ENCODE measurements at regions not wholly inside any gene's neighbourhood (a gene's known extent, or its start where the extent isn't known, plus 50 kb on each side); places are given as distances from the start of the nearest gene placed in this dataset.

- TF ChIP-seq, protein P1, sequence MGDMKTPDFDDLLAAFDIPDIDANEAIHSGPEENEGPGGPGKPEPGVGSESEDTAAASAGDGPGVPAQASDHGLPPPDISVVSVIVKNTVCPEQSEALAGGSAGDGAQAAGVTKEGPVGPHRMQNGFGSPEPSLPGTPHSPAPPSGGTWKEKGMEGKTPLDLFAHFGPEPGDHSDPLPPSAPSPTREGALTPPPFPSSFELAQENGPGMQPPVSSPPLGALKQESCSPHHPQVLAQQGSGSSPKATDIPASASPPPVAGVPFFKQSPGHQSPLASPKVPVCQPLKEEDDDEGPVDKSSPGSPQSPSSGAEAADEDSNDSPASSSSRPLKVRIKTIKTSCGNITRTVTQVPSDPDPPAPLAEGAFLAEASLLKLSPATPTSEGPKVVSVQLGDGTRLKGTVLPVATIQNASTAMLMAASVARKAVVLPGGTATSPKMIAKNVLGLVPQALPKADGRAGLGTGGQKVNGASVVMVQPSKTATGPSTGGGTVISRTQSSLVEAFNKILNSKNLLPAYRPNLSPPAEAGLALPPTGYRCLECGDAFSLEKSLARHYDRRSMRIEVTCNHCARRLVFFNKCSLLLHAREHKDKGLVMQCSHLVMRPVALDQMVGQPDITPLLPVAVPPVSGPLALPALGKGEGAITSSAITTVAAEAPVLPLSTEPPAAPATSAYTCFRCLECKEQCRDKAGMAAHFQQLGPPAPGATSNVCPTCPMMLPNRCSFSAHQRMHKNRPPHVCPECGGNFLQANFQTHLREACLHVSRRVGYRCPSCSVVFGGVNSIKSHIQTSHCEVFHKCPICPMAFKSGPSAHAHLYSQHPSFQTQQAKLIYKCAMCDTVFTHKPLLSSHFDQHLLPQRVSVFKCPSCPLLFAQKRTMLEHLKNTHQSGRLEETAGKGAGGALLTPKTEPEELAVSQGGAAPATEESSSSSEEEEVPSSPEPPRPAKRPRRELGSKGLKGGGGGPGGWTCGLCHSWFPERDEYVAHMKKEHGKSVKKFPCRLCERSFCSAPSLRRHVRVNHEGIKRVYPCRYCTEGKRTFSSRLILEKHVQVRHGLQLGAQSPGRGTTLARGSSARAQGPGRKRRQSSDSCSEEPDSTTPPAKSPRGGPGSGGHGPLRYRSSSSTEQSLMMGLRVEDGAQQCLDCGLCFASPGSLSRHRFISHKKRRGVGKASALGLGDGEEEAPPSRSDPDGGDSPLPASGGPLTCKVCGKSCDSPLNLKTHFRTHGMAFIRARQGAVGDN (IDR thresholded peaks at IDR 0.05), result no peak
- TF ChIP-seq ELK1 (IDR thresholded peaks at IDR 0.05; ENCODE audit: low read depth, low read length) (no peak), NR2C1 (IDR thresholded peaks at IDR 0.05) (no peak)
- TF ChIP-seq, protein P2, sequence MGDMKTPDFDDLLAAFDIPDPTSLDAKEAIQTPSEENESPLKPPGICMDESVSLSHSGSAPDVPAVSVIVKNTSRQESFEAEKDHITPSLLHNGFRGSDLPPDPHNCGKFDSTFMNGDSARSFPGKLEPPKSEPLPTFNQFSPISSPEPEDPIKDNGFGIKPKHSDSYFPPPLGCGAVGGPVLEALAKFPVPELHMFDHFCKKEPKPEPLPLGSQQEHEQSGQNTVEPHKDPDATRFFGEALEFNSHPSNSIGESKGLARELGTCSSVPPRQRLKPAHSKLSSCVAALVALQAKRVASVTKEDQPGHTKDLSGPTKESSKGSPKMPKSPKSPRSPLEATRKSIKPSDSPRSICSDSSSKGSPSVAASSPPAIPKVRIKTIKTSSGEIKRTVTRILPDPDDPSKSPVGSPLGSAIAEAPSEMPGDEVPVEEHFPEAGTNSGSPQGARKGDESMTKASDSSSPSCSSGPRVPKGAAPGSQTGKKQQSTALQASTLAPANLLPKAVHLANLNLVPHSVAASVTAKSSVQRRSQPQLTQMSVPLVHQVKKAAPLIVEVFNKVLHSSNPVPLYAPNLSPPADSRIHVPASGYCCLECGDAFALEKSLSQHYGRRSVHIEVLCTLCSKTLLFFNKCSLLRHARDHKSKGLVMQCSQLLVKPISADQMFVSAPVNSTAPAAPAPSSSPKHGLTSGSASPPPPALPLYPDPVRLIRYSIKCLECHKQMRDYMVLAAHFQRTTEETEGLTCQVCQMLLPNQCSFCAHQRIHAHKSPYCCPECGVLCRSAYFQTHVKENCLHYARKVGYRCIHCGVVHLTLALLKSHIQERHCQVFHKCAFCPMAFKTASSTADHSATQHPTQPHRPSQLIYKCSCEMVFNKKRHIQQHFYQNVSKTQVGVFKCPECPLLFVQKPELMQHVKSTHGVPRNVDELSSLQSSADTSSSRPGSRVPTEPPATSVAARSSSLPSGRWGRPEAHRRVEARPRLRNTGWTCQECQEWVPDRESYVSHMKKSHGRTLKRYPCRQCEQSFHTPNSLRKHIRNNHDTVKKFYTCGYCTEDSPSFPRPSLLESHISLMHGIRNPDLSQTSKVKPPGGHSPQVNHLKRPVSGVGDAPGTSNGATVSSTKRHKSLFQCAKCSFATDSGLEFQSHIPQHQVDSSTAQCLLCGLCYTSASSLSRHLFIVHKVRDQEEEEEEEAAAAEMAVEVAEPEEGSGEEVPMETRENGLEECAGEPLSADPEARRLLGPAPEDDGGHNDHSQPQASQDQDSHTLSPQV (IDR thresholded peaks at IDR 0.05), result no peak
These were observed 150.7 kb downstream of the BACH1 start (continued) for GRCh38 chr21:29449306-29449950.
